NCI-H82 treated with DMSO at 0.1 percent for 48 hours (cell line): ENCODE measurements at regions not wholly inside any gene's neighbourhood (a gene's known extent, or its start where the extent isn't known, plus 50 kb on each side); places are given as distances from the start of the nearest gene placed in this dataset.

Experiments used
- DNase-seq: peaks from one replicate; lab custom pipeline; 2025; ENCODE audit not compliant: unreplicated experiment; lab: John Stamatoyannopoulos, UW

GRCh38 chrX:22325096-22325495, 52.4 kb downstream of the CBLL2 start:
- no peak for DNase-seq

GRCh38 chrX:22329783-22330182, 57.1 kb downstream of the CBLL2 start:
- no peak for DNase-seq

GRCh38 chrX:22338740-22339139, 66.0 kb downstream of the CBLL2 start:
- DNase-seq = no peak

GRCh38 chrX:22339459-22339858, 66.7 kb downstream of the CBLL2 start:
- DNase-seq = no peak

GRCh38 chrX:22340022-22340616, 67.4 kb downstream of the CBLL2 start:
- no peak for DNase-seq

- no peak for DNase-seq
These were observed 70.5 kb downstream of the CBLL2 start for GRCh38 chrX:22343192-22343591.

GRCh38 chrX:22345884-22346283, 73.2 kb downstream of the CBLL2 start:
- no peak for DNase-seq

GRCh38 chrX:22347491-22347890, 74.8 kb downstream of the CBLL2 start:
- DNase-seq = no peak

- DNase-seq = no peak
These were observed 76.4 kb downstream of the CBLL2 start for GRCh38 chrX:22349116-22349515.

GRCh38 chrX:22351076-22351475, 78.4 kb downstream of the CBLL2 start:
- no peak for DNase-seq

- DNase-seq = no peak
These were observed 79.3 kb downstream of the CBLL2 start for GRCh38 chrX:22351966-22352365.

- DNase-seq = no peak
These were observed 84.9 kb downstream of the CBLL2 start for GRCh38 chrX:22357621-22358020.

- no peak for DNase-seq
These were observed 87.4 kb downstream of the CBLL2 start for GRCh38 chrX:22360129-22360528.

GRCh38 chrX:22365460-22365859, 92.7 kb downstream of the CBLL2 start:
- DNase-seq = no peak

GRCh38 chrX:22366166-22366702, 93.5 kb downstream of the CBLL2 start:
- no peak for DNase-seq

- no peak for DNase-seq
These were observed 94.2 kb downstream of the CBLL2 start for GRCh38 chrX:22366906-22367305.

- no peak for DNase-seq
These were observed 100.4 kb downstream of the CBLL2 start for GRCh38 chrX:22373094-22373493.

- DNase-seq = no peak
These were observed 101.1 kb downstream of the CBLL2 start for GRCh38 chrX:22373766-22374165.

GRCh38 chrX:22376369-22376768, 103.7 kb downstream of the CBLL2 start:
- DNase-seq = no peak

GRCh38 chrX:22378296-22378695, 105.6 kb downstream of the CBLL2 start:
- DNase-seq = no peak

- no peak for DNase-seq
These were observed 111.3 kb downstream of the CBLL2 start for GRCh38 chrX:22383988-22384387.

GRCh38 chrX:22389556-22390179, 117.0 kb downstream of the CBLL2 start:
- DNase-seq = peak; percentile 72
